Astrocyte (in vitro differentiated cells and primary cell): ENCODE measurements at regions not wholly inside any gene's neighbourhood (a gene's known extent, or its start where the extent isn't known, plus 50 kb on each side); places are given as distances from the start of the nearest gene placed in this dataset.

Source experiments
- DNase-seq: peaks from one replicate; pipeline ENCODE4 v3.0.0-alpha.2; 2010; ENCODE audit warnings: low read depth
- FAIRE-seq: peaks from 2 replicates; lab custom pipeline; 2011; peaks lifted over from hg19 to GRCh38; lab: Jason Lieb, UNC
- H2AFZ ChIP-seq: 2 replicates; pipeline ENCODE4 v1.6.0; 2012; ENCODE audit warnings: low read depth, low read length, inconsistent platforms
- H3K27ac ChIP-seq: 2 replicates; pipeline ENCODE4 v1.5.1; 2011; ENCODE audit warnings: low read depth, low read length, inconsistent platforms
- H3K27me3 ChIP-seq: 2 replicates; pipeline ENCODE4 v1.6.0; 2011; ENCODE audit warnings: low read length, inconsistent platforms; ENCODE audit not compliant: insufficient read depth
- H3K36me3 ChIP-seq: 2 replicates; pipeline ENCODE4 v1.5.1; 2011; ENCODE audit warnings: low read length, inconsistent platforms; ENCODE audit not compliant: insufficient read depth
- H3K4me1 ChIP-seq: 2 replicates; pipeline ENCODE4 v1.5.1; 2011; ENCODE audit warnings: low read length, inconsistent platforms; ENCODE audit not compliant: insufficient read depth
- H3K4me2 ChIP-seq: 2 replicates; pipeline ENCODE4 v1.6.0; 2012; ENCODE audit warnings: low read length, inconsistent platforms
- H3K4me3 ChIP-seq: 2 replicates; pipeline ENCODE4 v1.5.1; 2011; ENCODE audit warnings: low read depth, mild to moderate bottlenecking, low read length, inconsistent platforms; ENCODE audit not compliant: insufficient read depth
- H3K79me2 ChIP-seq: 2 replicates; pipeline ENCODE4 v1.6.0; 2012; ENCODE audit warnings: mild to moderate bottlenecking, low read length, inconsistent platforms; ENCODE audit not compliant: insufficient read depth
- H3K9ac ChIP-seq: 2 replicates; pipeline ENCODE4 v1.6.0; 2012; ENCODE audit warnings: mild to moderate bottlenecking, low read length, inconsistent platforms
- H3K9me3 ChIP-seq: 2 replicates; pipeline ENCODE4 v1.5.1; 2012; ENCODE audit warnings: low read depth, mild to moderate bottlenecking, low read length, inconsistent platforms; ENCODE audit not compliant: insufficient read depth
- H4K20me1 ChIP-seq: 2 replicates; pipeline ENCODE4 v1.6.0; 2012; ENCODE audit warnings: low read length, inconsistent platforms; ENCODE audit not compliant: insufficient read depth
- H3K27ac Mint-ChIP-seq: one replicate; pipeline ENCODE4 v1.8.0; 2021; ENCODE audit warnings: mild to moderate bottlenecking, mixed read lengths; ENCODE audit not compliant: unreplicated experiment
- H3K27me3 Mint-ChIP-seq: one replicate; pipeline ENCODE4 v1.8.0; 2021; ENCODE audit warnings: low read depth, mixed read lengths; ENCODE audit not compliant: unreplicated experiment
- H3K36me3 Mint-ChIP-seq: one replicate; pipeline ENCODE4 v1.8.0; 2021; ENCODE audit warnings: low read depth, mixed read lengths; ENCODE audit not compliant: unreplicated experiment
- H3K4me1 Mint-ChIP-seq: one replicate; pipeline ENCODE4 v1.8.0; 2021; ENCODE audit warnings: low read depth, mixed read lengths; ENCODE audit not compliant: unreplicated experiment
- H3K4me3 Mint-ChIP-seq: one replicate; pipeline ENCODE4 v1.8.0; 2021; ENCODE audit warnings: mild to moderate bottlenecking, moderate library complexity, mixed read lengths; ENCODE audit not compliant: unreplicated experiment
- H3K9me3 Mint-ChIP-seq: one replicate; pipeline ENCODE4 v1.8.0; 2021; ENCODE audit warnings: mild to moderate bottlenecking, mixed read lengths; ENCODE audit not compliant: unreplicated experiment
- CTCF ChIP-seq: IDR thresholded peaks from 2 replicates; pipeline ENCODE4 v1.5.1; 2011; ENCODE audit warnings: low read depth, mild to moderate bottlenecking, inconsistent platforms, low read length, moderate library complexity; ENCODE audit not compliant: insufficient read depth
- EZH2 ChIP-seq: IDR thresholded peaks from 2 replicates; pipeline ENCODE4 v1.6.1; 2012; ENCODE audit warnings: mild to moderate bottlenecking, low read length, inconsistent platforms; ENCODE audit not compliant: insufficient read depth

- Histone ChIP-seq H3K36me3 (no peaks in the 10 kb centered on the region), H3K79me2 (no peaks in the 10 kb centered on the region), H3K9me3 (no peaks in the 10 kb centered on the region), H4K20me1 (no peaks in the 10 kb centered on the region), H3K9ac (no peak overlapping the region), H2AFZ (no peak overlapping the region), H3K27ac (no peak overlapping the region), H3K4me1 (peaks cover 6% of the 10 kb centered on the region), H3K4me3 (no peak overlapping the region), H3K4me2 (no peak overlapping the region), H3K27me3 (no peaks in the 10 kb centered on the region)
- FAIRE-seq (no peak), DNase-seq (peak; percentile 65)
- no peak for TF ChIP-seq EZH2
- no peak for TF ChIP-seq CTCF
- Mint-ChIP-seq H3K27me3 (no peaks in the 10 kb centered on the region), H3K9me3 (no peaks in the 10 kb centered on the region), H3K4me3 (no peak overlapping the region), H3K4me1 (peaks cover 28% of the 10 kb centered on the region), H3K36me3 (no peaks in the 10 kb centered on the region), H3K27ac (no peak overlapping the region)
Measured at GRCh38 chr4:156098805-156099204, 145.1 kb upstream of the CTSO start.

GRCh38 chr4:156085100-156085499 is 131.4 kb upstream of the CTSO start:
- no peak overlapping the region for H3K27ac ChIP-seq
- no peaks in the 10 kb centered on the region for H3K9me3 ChIP-seq
- no peaks in the 10 kb centered on the region for H3K36me3 ChIP-seq
- no peak overlapping the region for H3K4me2 ChIP-seq
- Mint-ChIP-seq H3K27me3 (no peaks in the 10 kb centered on the region), H3K9me3 (no peaks in the 10 kb centered on the region), H3K27ac (no peak overlapping the region), H3K4me1 (no peaks in the 10 kb centered on the region), H3K4me3 (no peak overlapping the region), H3K36me3 (no peaks in the 10 kb centered on the region)
- H3K27me3 ChIP-seq: no peaks in the 10 kb centered on the region
- H2AFZ ChIP-seq: no peak overlapping the region
- TF ChIP-seq CTCF (no peak), EZH2 (no peak)
- H3K4me1 ChIP-seq: no peaks in the 10 kb centered on the region
- FAIRE-seq (no peak), DNase-seq (no peak)
- H3K9ac ChIP-seq: no peak overlapping the region
- H4K20me1 ChIP-seq: no peaks in the 10 kb centered on the region
- no peaks in the 10 kb centered on the region for H3K79me2 ChIP-seq
- no peak overlapping the region for H3K4me3 ChIP-seq

- H3K27me3 Mint-ChIP-seq: no peaks in the 10 kb centered on the region
- H3K4me3 Mint-ChIP-seq: no peak overlapping the region
Measured at GRCh38 chr4:156084373-156084772, 130.7 kb upstream of the CTSO start.

More at GRCh38 chr4:156084373-156084772, 130.7 kb upstream of the CTSO start:
- H3K9me3 Mint-ChIP-seq: no peaks in the 10 kb centered on the region
- Histone ChIP-seq H3K79me2 (no peaks in the 10 kb centered on the region), H3K4me1 (no peaks in the 10 kb centered on the region), H3K9me3 (no peaks in the 10 kb centered on the region), H3K36me3 (no peaks in the 10 kb centered on the region), H3K4me3 (no peak overlapping the region), H2AFZ (no peak overlapping the region), H3K9ac (no peak overlapping the region), H4K20me1 (no peaks in the 10 kb centered on the region), H3K27ac (no peak overlapping the region), H3K4me2 (no peak overlapping the region), H3K27me3 (no peaks in the 10 kb centered on the region)
- FAIRE-seq (no peak), DNase-seq (no peak)
- TF ChIP-seq CTCF: no peak
- no peak for TF ChIP-seq EZH2
- H3K36me3 Mint-ChIP-seq: no peaks in the 10 kb centered on the region
- H3K27ac Mint-ChIP-seq: no peak overlapping the region
- no peaks in the 10 kb centered on the region for H3K4me1 Mint-ChIP-seq
